ENCODE measurements at regions not wholly inside any gene's neighbourhood (a gene's known extent, or its start where the extent isn't known, plus 50 kb on each side); places are given as distances from the start of the nearest gene placed in this dataset.

- Histone ChIP-seq H4K20me1 (ENCODE audit: insufficient read depth) (no peaks in the 10 kb centered on the region), H3K27ac (ENCODE audit: low read depth in 2 of 2, low read length in 1 of 2) (no peak overlapping the region), H3K9me3 (no peaks in the 10 kb centered on the region), H3K9me2 (no peaks in the 10 kb centered on the region), H3K79me2 (ENCODE audit: insufficient read depth) (no peaks in the 10 kb centered on the region), H3K27me3 (ENCODE audit: insufficient read depth) (no peaks in the 10 kb centered on the region), H3K4me1 (ENCODE audit: control insufficient read depth in 1 of 2, insufficient read depth in 2 of 2, low read depth in 1 of 2, low read length in 1 of 2) (peaks cover 0 to 28% of the 10 kb centered on the region in 2 experiments; a peak in 2 of 4 replicates), H3K4me2 (no peak overlapping the region), H2AFZ (ENCODE audit: low read depth) (no peak overlapping the region), H3K9ac (no peak overlapping the region), H3K36me3 (replicated peaks in 1 of 2; ENCODE audit: control insufficient read depth in 1 of 2, insufficient read depth in 2 of 2, low read length in 1 of 2) (no peaks in the 10 kb centered on the region), H3K4me3 (ENCODE audit: low read depth in 2 of 2, low read length in 1 of 2) (no peak overlapping the region), H3F3A (replicated peaks; ENCODE audit: insufficient read depth) (no peaks in the 10 kb centered on the region)
- DNase-seq: no peak
- POLR2A ChIA-PET: no interaction called here
- CTCF ChIA-PET: interaction anchor here (1.1 kb wide), 1 partner anchor 23 kb away, joined by 4 read pairs; no protein-coding TSS in a partner anchor
- TF ChIP-seq IRF3 (IDR thresholded peaks at IDR 0.05; ENCODE audit: low read depth, low read length) (no peak), USF1 (IDR thresholded peaks at IDR 0.05; ENCODE audit: borderline replicate concordance, low read depth) (no peak), RFX5 (IDR thresholded peaks at IDR 0.05; ENCODE audit: low read length) (no peak), ZBTB33 (IDR thresholded peaks at IDR 0.05; ENCODE audit: borderline replicate concordance, low read depth) (no peak), ELF1 (IDR thresholded peaks at IDR 0.05) (no peak), NRF1 (IDR thresholded peaks at IDR 0.05; ENCODE audit: low read depth, low read length) (no peak), SMC3 (IDR thresholded peaks at IDR 0.05; ENCODE audit: low read depth, low read length) (no peak), TCF12 (IDR thresholded peaks at IDR 0.05) (no peak), EP300 (IDR thresholded peaks at IDR 0.05; ENCODE audit: borderline replicate concordance in 1 of 2, low read depth in 1 of 2, low read length in 1 of 2) (no peak), FOXM1 (IDR thresholded peaks at IDR 0.05; ENCODE audit: low read depth) (no peak)
Measured at GRCh38 chr6:8275667-8276066, 159.7 kb downstream of the SLC35B3 start.

DNA sequence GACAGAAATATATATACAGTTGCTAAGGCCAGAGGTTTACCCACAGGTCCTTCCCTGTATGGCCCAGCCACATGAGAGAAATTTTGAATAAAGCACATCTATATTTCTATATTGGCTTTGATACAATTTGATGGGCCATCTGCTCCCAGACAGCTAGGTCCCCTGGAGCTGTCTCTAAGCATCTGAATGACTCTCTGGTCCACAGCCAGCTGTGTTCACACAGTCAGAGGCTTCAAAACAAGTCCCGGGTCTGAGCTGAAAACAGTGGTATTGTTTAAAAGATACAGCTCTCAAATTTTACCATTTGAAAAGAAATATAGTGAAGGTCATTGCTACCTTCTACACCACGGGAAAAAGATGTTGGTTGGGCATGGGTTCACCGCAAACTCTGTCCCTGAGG lies 161.1 kb downstream of the SLC35B3 start:
- ChIA-PET POLR2A (no interaction called here), CTCF (interaction anchor here (1.1 to 1.4 kb wide), 2 partner anchors 9 to 55 kb away, joined by 3 to 5 read pairs; no protein-coding TSS in a partner anchor)
- TF ChIP-seq USF1 (IDR thresholded peaks at IDR 0.05; ENCODE audit: borderline replicate concordance, low read depth): no peak
- no peak for TF ChIP-seq EP300 (IDR thresholded peaks at IDR 0.05; ENCODE audit: borderline replicate concordance in 1 of 2, low read depth in 1 of 2, low read length in 1 of 2)
- no peak for TF ChIP-seq FOSL2 (IDR thresholded peaks at IDR 0.05; ENCODE audit: borderline replicate concordance, low read depth)
- TF ChIP-seq MXI1 (IDR thresholded peaks at IDR 0.05; ENCODE audit: low read depth, low read length): no peak
- no peak for TF ChIP-seq MEF2A (IDR thresholded peaks at IDR 0.05; ENCODE audit: borderline replicate concordance, low read depth)
- TF ChIP-seq FOXM1 (IDR thresholded peaks at IDR 0.05; ENCODE audit: low read depth): no peak
- TF ChIP-seq ELF1 (IDR thresholded peaks at IDR 0.05): no peak
- no peak for TF ChIP-seq CHD2 (IDR thresholded peaks at IDR 0.05; ENCODE audit: low read length, partially characterized antibody)
- no peak for TF ChIP-seq GABPA (IDR thresholded peaks at IDR 0.05; ENCODE audit: low read depth)
- TF ChIP-seq YY1 (IDR thresholded peaks at IDR 0.05; ENCODE audit: low read depth): no peak
- TF ChIP-seq EZH2phosphoT487 (IDR thresholded peaks at IDR 0.05; ENCODE audit: borderline replicate concordance, low read depth): no peak
- no peak for TF ChIP-seq SIN3A (IDR thresholded peaks at IDR 0.05; ENCODE audit: borderline replicate concordance, low read depth, low read length)
- TF ChIP-seq, protein P1, sequence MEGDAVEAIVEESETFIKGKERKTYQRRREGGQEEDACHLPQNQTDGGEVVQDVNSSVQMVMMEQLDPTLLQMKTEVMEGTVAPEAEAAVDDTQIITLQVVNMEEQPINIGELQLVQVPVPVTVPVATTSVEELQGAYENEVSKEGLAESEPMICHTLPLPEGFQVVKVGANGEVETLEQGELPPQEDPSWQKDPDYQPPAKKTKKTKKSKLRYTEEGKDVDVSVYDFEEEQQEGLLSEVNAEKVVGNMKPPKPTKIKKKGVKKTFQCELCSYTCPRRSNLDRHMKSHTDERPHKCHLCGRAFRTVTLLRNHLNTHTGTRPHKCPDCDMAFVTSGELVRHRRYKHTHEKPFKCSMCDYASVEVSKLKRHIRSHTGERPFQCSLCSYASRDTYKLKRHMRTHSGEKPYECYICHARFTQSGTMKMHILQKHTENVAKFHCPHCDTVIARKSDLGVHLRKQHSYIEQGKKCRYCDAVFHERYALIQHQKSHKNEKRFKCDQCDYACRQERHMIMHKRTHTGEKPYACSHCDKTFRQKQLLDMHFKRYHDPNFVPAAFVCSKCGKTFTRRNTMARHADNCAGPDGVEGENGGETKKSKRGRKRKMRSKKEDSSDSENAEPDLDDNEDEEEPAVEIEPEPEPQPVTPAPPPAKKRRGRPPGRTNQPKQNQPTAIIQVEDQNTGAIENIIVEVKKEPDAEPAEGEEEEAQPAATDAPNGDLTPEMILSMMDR (IDR thresholded peaks at IDR 0.05): no peak
- no peak for TF ChIP-seq ZBTB33 (IDR thresholded peaks at IDR 0.05; ENCODE audit: borderline replicate concordance, low read depth)

More for the DNA sequence above, 161.1 kb downstream of the SLC35B3 start:
- H3K27me3 ChIP-seq (ENCODE audit: insufficient read depth): no peaks in the 10 kb centered on the region
- DNase-seq: no peak
- no peak overlapping the region for H3K4me3 ChIP-seq (ENCODE audit: low read depth in 2 of 2, low read length in 1 of 2)
- no peaks in the 10 kb centered on the region for H3K36me3 ChIP-seq (replicated peaks in 1 of 2; ENCODE audit: control insufficient read depth in 1 of 2, insufficient read depth in 2 of 2, low read length in 1 of 2)
- WGBS (ENCODE audit: low lambda C conversion rate): 35% methylated on average over 3 of the region's 3 CpGs
- H3K27ac ChIP-seq (ENCODE audit: low read depth in 2 of 2, low read length in 1 of 2): no peak overlapping the region
- no peak overlapping the region for H2AFZ ChIP-seq (ENCODE audit: low read depth)
- no peaks in the 10 kb centered on the region for H3F3A ChIP-seq (replicated peaks; ENCODE audit: insufficient read depth)
- H3K9me3 ChIP-seq: no peaks in the 10 kb centered on the region
- peaks cover 0 to 22% of the 10 kb centered on the region in 2 experiments; a peak in 2 of 4 replicates for H3K4me1 ChIP-seq (ENCODE audit: control insufficient read depth in 1 of 2, insufficient read depth in 2 of 2, low read depth in 1 of 2, low read length in 1 of 2)
- H3K9ac ChIP-seq: no peak overlapping the region
- no peaks in the 10 kb centered on the region for H3K9me2 ChIP-seq
- no peaks in the 10 kb centered on the region for H3K79me2 ChIP-seq (ENCODE audit: insufficient read depth)
- H4K20me1 ChIP-seq (ENCODE audit: insufficient read depth): no peaks in the 10 kb centered on the region
- H3K4me2 ChIP-seq: no peak overlapping the region
